A549 (cell line): ENCODE measurements at regions not wholly inside any gene's neighbourhood (a gene's known extent, or its start where the extent isn't known, plus 50 kb on each side); places are given as distances from the start of the nearest gene placed in this dataset.

ENCODE experiments used
- CBX2 ChIP-seq: fragments of 200-600 bp; sonication (generic); IDR thresholded peaks from 2 replicates; pipeline ENCODE4 v1.6.1; 2016; ENCODE audit warnings: low read depth, mild to moderate bottlenecking, borderline replicate concordance
- CEBPB ChIP-seq, 2 experiments: fragments of >200 bp in 1 of 2; sonication (Bioruptor Twin) in 1 of 2; formaldehyde crosslinking in 1 of 2; IDR thresholded peaks; 2 replicates each; pipeline ENCODE4 v1.6.1; 2012 to 2016
- CHD4 ChIP-seq: fragments of 200-600 bp; sonication (generic); IDR thresholded peaks from 2 replicates; pipeline ENCODE4 v1.6.1; 2016; ENCODE audit warnings: antibody characterized with exemption, mild to moderate bottlenecking, borderline replicate concordance
- CTCF ChIP-seq: fragments of >200 bp; sonication (Bioruptor Twin); formaldehyde crosslinking; IDR thresholded peaks from 3 replicates; pipeline ENCODE4 v1.5.1; 2016
- ELK1 ChIP-seq: fragments of 150-350 bp; IDR thresholded peaks from 2 replicates; pipeline ENCODE4 v1.6.1; 2014; ENCODE audit warnings: low read depth, mild to moderate bottlenecking, low read length
- JUNB ChIP-seq: fragments of >200 bp; sonication (Bioruptor Twin); formaldehyde crosslinking; IDR thresholded peaks from 2 replicates; pipeline ENCODE4 v1.6.1; 2016
- KDM5A ChIP-seq: fragments of 200-600 bp; sonication (generic); IDR thresholded peaks from 2 replicates; pipeline ENCODE4 v1.6.1; 2016; ENCODE audit warnings: antibody characterized with exemption, mild to moderate bottlenecking
- MAFK ChIP-seq: fragments of 450-650 bp; IDR thresholded peaks from 2 replicates; pipeline ENCODE4 v1.6.1; 2014; ENCODE audit not compliant: partially characterized antibody
- MAX ChIP-seq: IDR thresholded peaks from 2 replicates; pipeline ENCODE4 v1.6.1; 2012
- POLR2A ChIP-seq: IDR thresholded peaks from 2 replicates; pipeline ENCODE4 v1.6.1; 2012; ENCODE audit warnings: mild to moderate bottlenecking, low read length
- RAD21 ChIP-seq, 2 experiments: fragments of >200 bp in 1 of 2; sonication (Bioruptor Twin) in 1 of 2; formaldehyde crosslinking in 1 of 2; IDR thresholded peaks in 1 of 2; conservative IDR thresholded peaks in 1 of 2; 2 replicates in 1 of 2; 3 replicates in 1 of 2; pipeline ENCODE4 v1.6.1; 2012 to 2018; ENCODE audit warnings: inconsistent platforms in 1 of 2
- RCOR1 ChIP-seq: fragments of 150-350 bp; IDR thresholded peaks from 2 replicates; pipeline ENCODE4 v1.6.1; 2014; ENCODE audit warnings: antibody characterized with exemption, low read length, low read depth
- RFX5 ChIP-seq: fragments of 450-650 bp; IDR thresholded peaks from 2 replicates; pipeline ENCODE4 v1.7.1; 2014; ENCODE audit warnings: antibody characterized with exemption, mild to moderate bottlenecking, moderate library complexity
- ZFP36 ChIP-seq: fragments of 450-650 bp; IDR thresholded peaks from 2 replicates; pipeline ENCODE4 v1.6.1; 2014; ENCODE audit warnings: borderline replicate concordance; ENCODE audit not compliant: partially characterized antibody

- no peak for TF ChIP-seq KDM5A
- no peak for TF ChIP-seq RFX5
- no peak for TF ChIP-seq JUNB
- no peak for TF ChIP-seq RAD21 (conservative IDR thresholded peaks at IDR 0.05 in 1 of 2, IDR thresholded peaks at IDR 0.05 in 1 of 2)
- TF ChIP-seq POLR2A: no peak
- TF ChIP-seq ZFP36: no peak
- TF ChIP-seq CTCF: no peak
- TF ChIP-seq MAX: no peak
- TF ChIP-seq CBX2: no peak
- no peak for TF ChIP-seq RCOR1
- no peak for TF ChIP-seq ELK1
- no peak for TF ChIP-seq CHD4
- no peak for TF ChIP-seq MAFK
- TF ChIP-seq CEBPB (IDR thresholded peaks at IDR 0.05): no peak
These were observed 664.6 kb upstream of the ADAMTS5 start for GRCh38 chr21:27631471-27631870.
